ENCODE measurements at regions not wholly inside any gene's neighbourhood (a gene's known extent, or its start where the extent isn't known, plus 50 kb on each side); places are given as distances from the start of the nearest gene placed in this dataset.

DNA sequence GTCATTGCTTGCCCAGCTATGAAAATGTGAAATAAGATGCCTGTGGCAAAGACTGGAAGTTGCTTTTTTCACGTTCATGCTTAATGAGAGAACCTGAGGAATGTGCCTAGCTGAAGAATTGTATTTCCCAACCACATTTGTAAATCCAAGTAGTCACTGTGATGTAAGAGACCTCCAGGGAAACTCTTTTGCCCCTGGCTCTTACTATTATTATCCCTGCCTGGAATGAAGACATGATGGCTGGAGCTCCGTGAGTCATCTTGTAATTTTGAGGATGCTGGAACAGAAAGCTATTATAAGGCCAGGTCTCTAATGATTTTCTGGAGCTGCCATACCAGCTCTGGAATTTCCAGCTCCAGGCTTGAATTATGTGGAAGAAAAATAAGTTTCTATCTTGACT lies 894.3 kb downstream of the DIAPH3 start (continued):
- TF ChIP-seq, protein P1, sequence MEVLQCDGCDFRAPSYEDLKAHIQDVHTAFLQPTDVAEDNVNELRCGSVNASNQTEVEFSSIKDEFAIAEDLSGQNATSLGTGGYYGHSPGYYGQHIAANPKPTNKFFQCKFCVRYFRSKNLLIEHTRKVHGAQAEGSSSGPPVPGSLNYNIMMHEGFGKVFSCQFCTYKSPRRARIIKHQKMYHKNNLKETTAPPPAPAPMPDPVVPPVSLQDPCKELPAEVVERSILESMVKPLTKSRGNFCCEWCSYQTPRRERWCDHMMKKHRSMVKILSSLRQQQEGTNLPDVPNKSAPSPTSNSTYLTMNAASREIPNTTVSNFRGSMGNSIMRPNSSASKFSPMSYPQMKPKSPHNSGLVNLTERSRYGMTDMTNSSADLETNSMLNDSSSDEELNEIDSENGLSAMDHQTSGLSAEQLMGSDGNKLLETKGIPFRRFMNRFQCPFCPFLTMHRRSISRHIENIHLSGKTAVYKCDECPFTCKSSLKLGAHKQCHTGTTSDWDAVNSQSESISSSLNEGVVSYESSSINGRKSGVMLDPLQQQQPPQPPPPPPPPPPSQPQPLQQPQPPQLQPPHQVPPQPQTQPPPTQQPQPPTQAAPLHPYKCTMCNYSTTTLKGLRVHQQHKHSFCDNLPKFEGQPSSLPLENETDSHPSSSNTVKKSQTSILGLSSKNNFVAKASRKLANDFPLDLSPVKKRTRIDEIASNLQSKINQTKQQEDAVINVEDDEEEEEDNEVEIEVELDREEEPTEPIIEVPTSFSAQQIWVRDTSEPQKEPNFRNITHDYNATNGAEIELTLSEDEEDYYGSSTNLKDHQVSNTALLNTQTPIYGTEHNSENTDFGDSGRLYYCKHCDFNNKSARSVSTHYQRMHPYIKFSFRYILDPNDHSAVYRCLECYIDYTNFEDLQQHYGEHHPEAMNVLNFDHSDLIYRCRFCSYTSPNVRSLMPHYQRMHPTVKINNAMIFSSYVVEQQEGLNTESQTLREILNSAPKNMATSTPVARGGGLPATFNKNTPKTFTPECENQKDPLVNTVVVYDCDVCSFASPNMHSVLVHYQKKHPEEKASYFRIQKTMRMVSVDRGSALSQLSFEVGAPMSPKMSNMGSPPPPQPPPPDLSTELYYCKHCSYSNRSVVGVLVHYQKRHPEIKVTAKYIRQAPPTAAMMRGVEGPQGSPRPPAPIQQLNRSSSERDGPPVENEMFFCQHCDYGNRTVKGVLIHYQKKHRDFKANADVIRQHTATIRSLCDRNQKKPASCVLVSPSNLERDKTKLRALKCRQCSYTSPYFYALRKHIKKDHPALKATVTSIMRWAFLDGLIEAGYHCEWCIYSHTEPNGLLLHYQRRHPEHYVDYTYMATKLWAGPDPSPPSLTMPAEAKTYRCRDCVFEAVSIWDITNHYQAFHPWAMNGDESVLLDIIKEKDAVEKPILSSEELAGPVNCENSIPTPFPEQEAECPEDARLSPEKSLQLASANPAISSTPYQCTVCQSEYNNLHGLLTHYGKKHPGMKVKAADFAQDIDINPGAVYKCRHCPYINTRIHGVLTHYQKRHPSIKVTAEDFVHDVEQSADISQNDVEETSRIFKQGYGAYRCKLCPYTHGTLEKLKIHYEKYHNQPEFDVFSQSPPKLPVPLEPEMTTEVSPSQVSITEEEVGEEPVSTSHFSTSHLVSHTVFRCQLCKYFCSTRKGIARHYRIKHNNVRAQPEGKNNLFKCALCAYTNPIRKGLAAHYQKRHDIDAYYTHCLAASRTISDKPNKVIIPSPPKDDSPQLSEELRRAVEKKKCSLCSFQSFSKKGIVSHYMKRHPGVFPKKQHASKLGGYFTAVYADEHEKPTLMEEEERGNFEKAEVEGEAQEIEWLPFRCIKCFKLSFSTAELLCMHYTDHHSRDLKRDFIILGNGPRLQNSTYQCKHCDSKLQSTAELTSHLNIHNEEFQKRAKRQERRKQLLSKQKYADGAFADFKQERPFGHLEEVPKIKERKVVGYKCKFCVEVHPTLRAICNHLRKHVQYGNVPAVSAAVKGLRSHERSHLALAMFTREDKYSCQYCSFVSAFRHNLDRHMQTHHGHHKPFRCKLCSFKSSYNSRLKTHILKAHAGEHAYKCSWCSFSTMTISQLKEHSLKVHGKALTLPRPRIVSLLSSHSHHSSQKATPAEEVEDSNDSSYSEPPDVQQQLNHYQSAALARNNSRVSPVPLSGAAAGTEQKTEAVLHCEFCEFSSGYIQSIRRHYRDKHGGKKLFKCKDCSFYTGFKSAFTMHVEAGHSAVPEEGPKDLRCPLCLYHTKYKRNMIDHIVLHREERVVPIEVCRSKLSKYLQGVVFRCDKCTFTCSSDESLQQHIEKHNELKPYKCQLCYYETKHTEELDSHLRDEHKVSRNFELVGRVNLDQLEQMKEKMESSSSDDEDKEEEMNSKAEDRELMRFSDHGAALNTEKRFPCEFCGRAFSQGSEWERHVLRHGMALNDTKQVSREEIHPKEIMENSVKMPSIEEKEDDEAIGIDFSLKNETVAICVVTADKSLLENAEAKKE (CRISPR knock-in tag; IDR thresholded peaks at IDR 0.05): no peak
- TF ChIP-seq STAT1 (IDR thresholded peaks at IDR 0.05; ENCODE audit: unreplicated experiment): no peak
- TF ChIP-seq, protein P2, sequence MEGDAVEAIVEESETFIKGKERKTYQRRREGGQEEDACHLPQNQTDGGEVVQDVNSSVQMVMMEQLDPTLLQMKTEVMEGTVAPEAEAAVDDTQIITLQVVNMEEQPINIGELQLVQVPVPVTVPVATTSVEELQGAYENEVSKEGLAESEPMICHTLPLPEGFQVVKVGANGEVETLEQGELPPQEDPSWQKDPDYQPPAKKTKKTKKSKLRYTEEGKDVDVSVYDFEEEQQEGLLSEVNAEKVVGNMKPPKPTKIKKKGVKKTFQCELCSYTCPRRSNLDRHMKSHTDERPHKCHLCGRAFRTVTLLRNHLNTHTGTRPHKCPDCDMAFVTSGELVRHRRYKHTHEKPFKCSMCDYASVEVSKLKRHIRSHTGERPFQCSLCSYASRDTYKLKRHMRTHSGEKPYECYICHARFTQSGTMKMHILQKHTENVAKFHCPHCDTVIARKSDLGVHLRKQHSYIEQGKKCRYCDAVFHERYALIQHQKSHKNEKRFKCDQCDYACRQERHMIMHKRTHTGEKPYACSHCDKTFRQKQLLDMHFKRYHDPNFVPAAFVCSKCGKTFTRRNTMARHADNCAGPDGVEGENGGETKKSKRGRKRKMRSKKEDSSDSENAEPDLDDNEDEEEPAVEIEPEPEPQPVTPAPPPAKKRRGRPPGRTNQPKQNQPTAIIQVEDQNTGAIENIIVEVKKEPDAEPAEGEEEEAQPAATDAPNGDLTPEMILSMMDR (conservative IDR thresholded peaks at IDR 0.05; ENCODE audit: low read depth in 2 of 2): no peak

DNA sequence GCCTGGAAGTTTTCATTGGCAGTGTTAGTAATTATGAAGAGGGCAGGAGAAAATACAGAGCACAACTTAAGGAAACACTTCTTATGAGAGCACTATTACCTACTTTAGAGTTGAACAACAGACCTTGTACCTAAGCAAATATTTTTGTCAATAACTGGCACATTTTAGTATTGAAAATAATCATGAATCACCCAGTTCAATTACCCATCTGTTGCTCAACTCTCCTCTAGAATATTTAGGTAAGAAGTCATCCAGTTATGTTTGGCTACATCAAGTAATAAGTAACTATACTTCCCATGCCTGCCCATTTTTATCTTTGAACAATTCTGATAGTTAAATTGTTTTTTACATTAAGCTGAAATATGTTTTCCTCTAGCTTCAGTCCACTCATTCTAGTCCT lies 893.4 kb downstream of the DIAPH3 start:
- H4K20me1 ChIP-seq (replicated peaks; ENCODE audit: insufficient read depth): no peaks in the 10 kb centered on the region
- H3K9me3 Mint-ChIP-seq: no peaks in the 10 kb centered on the region
- TF ChIP-seq JUNB (IDR thresholded peaks at IDR 0.05; ENCODE audit: unreplicated experiment) (no peak), ZNF331 (CRISPR knock-in tag; IDR thresholded peaks at IDR 0.05; ENCODE audit: low read depth) (no peak), CREB1 (CRISPR knock-in tag; IDR thresholded peaks at IDR 0.05; ENCODE audit: low read depth) (no peak)
- TF ChIP-seq, protein P3, sequence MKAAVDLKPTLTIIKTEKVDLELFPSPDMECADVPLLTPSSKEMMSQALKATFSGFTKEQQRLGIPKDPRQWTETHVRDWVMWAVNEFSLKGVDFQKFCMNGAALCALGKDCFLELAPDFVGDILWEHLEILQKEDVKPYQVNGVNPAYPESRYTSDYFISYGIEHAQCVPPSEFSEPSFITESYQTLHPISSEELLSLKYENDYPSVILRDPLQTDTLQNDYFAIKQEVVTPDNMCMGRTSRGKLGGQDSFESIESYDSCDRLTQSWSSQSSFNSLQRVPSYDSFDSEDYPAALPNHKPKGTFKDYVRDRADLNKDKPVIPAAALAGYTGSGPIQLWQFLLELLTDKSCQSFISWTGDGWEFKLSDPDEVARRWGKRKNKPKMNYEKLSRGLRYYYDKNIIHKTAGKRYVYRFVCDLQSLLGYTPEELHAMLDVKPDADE (IDR thresholded peaks at IDR 0.05): no peak
- TF ChIP-seq, protein P1 (CRISPR knock-in tag; IDR thresholded peaks at IDR 0.05): no peak

More for the DNA sequence above, 893.4 kb downstream of the DIAPH3 start:
- H3K4me1 Mint-ChIP-seq: peaks cover 4% of the 10 kb centered on the region
- ATAC-seq (no peak), DNase-seq (ENCODE audit: low spot score) (no peak)
- no peak overlapping the region for H3K27ac Mint-ChIP-seq
- no peak overlapping the region for H3K4me3 ChIP-seq
- H3K4me2 ChIP-seq: no peak overlapping the region
- H3K79me2 ChIP-seq (replicated peaks; ENCODE audit: insufficient read depth): no peaks in the 10 kb centered on the region
- no peaks in the 10 kb centered on the region for H3K9me2 ChIP-seq (ENCODE audit: insufficient read depth)
- no peak overlapping the region for H3K4me3 Mint-ChIP-seq
- H3K27me3 Mint-ChIP-seq (ENCODE audit: insufficient read depth, low read depth, poor library complexity): no peaks in the 10 kb centered on the region
- no peaks in the 10 kb centered on the region for H3F3A ChIP-seq (replicated peaks; ENCODE audit: low read depth)
- H3K4me1 ChIP-seq (ENCODE audit: insufficient read depth): peaks cover 4% of the 10 kb centered on the region
- H3K36me3 ChIP-seq (ENCODE audit: insufficient read depth): no peaks in the 10 kb centered on the region
- no peak overlapping the region for H3K27ac ChIP-seq (ENCODE audit: low read depth)
- no peaks in the 10 kb centered on the region for H3K36me3 Mint-ChIP-seq (ENCODE audit: low read depth)
- H3K27me3 ChIP-seq (ENCODE audit: insufficient read depth): no peaks in the 10 kb centered on the region
- no peak overlapping the region for H2AFZ ChIP-seq

Measured in GM23338 (cell line).